RWPE2 (cell line): ENCODE measurements at regions not wholly inside any gene's neighbourhood (a gene's known extent, or its start where the extent isn't known, plus 50 kb on each side); places are given as distances from the start of the nearest gene placed in this dataset.

Experiments used
- ATAC-seq: fragments of 200-7000 bp; cut with Tn5 transposase; 3 replicates; pipeline ENCODE4 v1.9.1; 2021; ENCODE audit warnings: low read depth
- DNase-seq: peaks from one replicate; pipeline ENCODE4 v3.0.0-alpha.2; 2020; ENCODE audit warnings: low spot score
- H3K27ac ChIP-seq: fragments of 450-650 bp; 2 replicates; pipeline ENCODE4 v1.5.1; 2017; ENCODE audit warnings: mild to moderate bottlenecking; ENCODE audit not compliant: poor library complexity, severe bottlenecking
- H3K27me3 ChIP-seq: fragments of 250-450 bp; sonication (Bioruptor Pico); 2 replicates; pipeline ENCODE4 v1.5.1; 2021; ENCODE audit warnings: mild to moderate bottlenecking, moderate library complexity; ENCODE audit not compliant: insufficient read depth, poor library complexity, severe bottlenecking
- H3K36me3 ChIP-seq: fragments of 250-450 bp; sonication (Bioruptor Pico); 2 replicates; pipeline ENCODE4 v1.5.1; 2020; ENCODE audit warnings: low read depth, mild to moderate bottlenecking, moderate library complexity
- H3K4me1 ChIP-seq: fragments of 250-450 bp; sonication (Bioruptor Pico); 2 replicates; pipeline ENCODE4 v1.5.1; 2021; ENCODE audit warnings: mild to moderate bottlenecking, moderate library complexity; ENCODE audit not compliant: insufficient read depth, poor library complexity, severe bottlenecking
- H3K4me3 ChIP-seq: fragments of 250-450 bp; sonication (Bioruptor Pico); 2 replicates; pipeline ENCODE4 v1.5.1; 2021; ENCODE audit warnings: mild to moderate bottlenecking, moderate library complexity; ENCODE audit not compliant: severe bottlenecking
- H3K9me3 ChIP-seq: fragments of 250-450 bp; sonication (Bioruptor Pico); 2 replicates; pipeline ENCODE4 v1.5.1; 2021; ENCODE audit warnings: mild to moderate bottlenecking, moderate library complexity; ENCODE audit not compliant: severe bottlenecking
- TF ChIP-seq, protein P1 (sequence below): fragments of 450-650 bp; IDR thresholded peaks from one replicate; pipeline ENCODE4 v1.5.1; 2017; ENCODE audit warnings: mild to moderate bottlenecking, moderate library complexity; ENCODE audit not compliant: poor library complexity, severe bottlenecking

DNA sequence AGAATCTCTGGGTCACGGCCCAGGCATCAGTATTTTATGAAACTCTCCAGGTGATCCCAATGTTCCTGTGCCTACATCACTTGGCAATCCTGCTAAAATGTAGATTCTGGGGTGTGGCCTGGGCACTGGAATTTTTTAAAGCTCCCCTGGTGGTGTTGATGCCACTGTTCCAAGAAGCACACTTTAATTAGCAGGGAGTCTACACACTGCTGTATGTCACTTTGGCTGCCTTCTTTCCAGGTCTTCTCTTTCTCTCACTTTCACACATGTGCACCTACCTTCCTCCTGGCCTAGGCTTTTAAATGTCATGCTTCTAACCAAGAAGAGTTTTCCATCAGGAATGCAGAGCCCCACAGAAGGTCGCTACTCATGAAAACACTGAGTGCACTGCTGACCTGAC, 136.0 kb upstream of the ALDH1B1 start:
- TF ChIP-seq, protein P1, sequence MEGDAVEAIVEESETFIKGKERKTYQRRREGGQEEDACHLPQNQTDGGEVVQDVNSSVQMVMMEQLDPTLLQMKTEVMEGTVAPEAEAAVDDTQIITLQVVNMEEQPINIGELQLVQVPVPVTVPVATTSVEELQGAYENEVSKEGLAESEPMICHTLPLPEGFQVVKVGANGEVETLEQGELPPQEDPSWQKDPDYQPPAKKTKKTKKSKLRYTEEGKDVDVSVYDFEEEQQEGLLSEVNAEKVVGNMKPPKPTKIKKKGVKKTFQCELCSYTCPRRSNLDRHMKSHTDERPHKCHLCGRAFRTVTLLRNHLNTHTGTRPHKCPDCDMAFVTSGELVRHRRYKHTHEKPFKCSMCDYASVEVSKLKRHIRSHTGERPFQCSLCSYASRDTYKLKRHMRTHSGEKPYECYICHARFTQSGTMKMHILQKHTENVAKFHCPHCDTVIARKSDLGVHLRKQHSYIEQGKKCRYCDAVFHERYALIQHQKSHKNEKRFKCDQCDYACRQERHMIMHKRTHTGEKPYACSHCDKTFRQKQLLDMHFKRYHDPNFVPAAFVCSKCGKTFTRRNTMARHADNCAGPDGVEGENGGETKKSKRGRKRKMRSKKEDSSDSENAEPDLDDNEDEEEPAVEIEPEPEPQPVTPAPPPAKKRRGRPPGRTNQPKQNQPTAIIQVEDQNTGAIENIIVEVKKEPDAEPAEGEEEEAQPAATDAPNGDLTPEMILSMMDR = no peak
- Histone ChIP-seq H3K4me3 (no peak overlapping the region), H3K27me3 (no peaks in the 10 kb centered on the region), H3K27ac (no peak overlapping the region), H3K4me1 (no peaks in the 10 kb centered on the region), H3K36me3 (no peaks in the 10 kb centered on the region), H3K9me3 (no peaks in the 10 kb centered on the region)
- no peak for ATAC-seq
- no peak for DNase-seq

DNA sequence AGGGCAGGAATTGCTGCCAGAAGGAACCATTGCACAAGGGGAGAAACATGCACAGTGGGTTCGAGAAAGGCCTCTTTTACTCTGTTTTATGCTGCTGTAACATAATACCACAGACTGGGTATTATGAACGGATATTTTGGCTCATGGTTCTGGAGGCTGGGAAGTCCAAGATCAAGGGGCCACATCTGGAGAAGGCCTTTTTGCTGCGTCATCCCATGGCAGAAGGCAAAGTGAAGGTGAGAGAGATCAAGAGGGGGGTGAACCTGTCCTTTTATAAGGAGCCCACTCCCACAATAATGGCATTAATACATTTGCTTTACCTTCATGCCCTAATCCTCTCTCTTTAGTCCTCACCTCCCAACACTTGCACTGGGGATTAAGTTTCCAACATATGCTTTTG, 136.9 kb upstream of the ALDH1B1 start:
- Histone ChIP-seq H3K27ac (no peak overlapping the region), H3K4me3 (no peak overlapping the region), H3K27me3 (no peaks in the 10 kb centered on the region), H3K4me1 (no peaks in the 10 kb centered on the region), H3K9me3 (no peaks in the 10 kb centered on the region), H3K36me3 (no peaks in the 10 kb centered on the region)
- TF ChIP-seq, protein P1 = no peak
- ATAC-seq (no peak), DNase-seq (no peak)

DNA sequence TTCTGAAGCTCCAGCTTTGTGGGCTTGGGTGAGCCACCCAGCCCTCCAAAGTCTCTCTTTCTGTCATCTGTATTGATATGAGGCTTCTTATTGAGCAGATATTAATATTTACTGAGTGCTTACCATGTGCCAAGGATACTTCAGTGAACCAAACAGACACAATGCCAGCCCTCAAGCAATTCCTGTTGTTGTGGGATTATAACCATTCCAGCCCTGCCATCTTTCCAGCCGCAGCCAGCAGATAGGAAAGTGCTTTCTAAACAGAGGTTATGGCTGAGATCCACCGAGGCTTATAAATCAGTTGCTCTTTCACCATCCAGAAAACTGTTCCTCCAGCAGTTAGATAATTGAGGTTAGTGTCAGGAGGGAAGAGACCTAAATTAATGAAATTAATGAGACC, 137.7 kb upstream of the ALDH1B1 start:
- no peak for DNase-seq
- ATAC-seq = no peak

DNA sequence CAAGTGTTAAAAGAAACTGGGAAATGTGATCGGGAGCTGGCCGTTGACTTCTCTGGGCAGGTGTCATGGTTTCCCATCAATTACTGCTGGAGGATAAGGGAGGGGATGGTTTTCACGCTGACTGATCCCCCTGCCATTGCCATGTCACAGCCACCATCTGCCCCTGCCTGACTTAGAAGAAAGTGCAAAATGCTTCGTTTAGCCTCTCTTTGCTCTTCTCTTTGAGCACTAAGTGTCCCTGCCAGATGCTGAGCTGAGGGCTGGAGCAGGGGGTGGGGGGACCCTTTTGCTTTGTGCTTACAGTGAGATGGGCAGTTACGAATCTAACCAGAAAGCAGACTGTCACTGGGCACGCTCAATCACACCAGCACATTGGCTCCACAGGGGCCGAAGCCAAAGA, 138.4 kb upstream of the ALDH1B1 start:
- no peak for ATAC-seq
- no peaks in the 10 kb centered on the region for H3K4me1 ChIP-seq

More for the DNA sequence above, 137.7 kb upstream of the ALDH1B1 start:
- H3K27ac ChIP-seq = no peak overlapping the region
- H3K4me1 ChIP-seq = no peaks in the 10 kb centered on the region
- no peak overlapping the region for H3K4me3 ChIP-seq
- no peaks in the 10 kb centered on the region for H3K9me3 ChIP-seq
- H3K36me3 ChIP-seq = no peaks in the 10 kb centered on the region
- H3K27me3 ChIP-seq = no peaks in the 10 kb centered on the region
- TF ChIP-seq, protein P1 = no peak

DNA sequence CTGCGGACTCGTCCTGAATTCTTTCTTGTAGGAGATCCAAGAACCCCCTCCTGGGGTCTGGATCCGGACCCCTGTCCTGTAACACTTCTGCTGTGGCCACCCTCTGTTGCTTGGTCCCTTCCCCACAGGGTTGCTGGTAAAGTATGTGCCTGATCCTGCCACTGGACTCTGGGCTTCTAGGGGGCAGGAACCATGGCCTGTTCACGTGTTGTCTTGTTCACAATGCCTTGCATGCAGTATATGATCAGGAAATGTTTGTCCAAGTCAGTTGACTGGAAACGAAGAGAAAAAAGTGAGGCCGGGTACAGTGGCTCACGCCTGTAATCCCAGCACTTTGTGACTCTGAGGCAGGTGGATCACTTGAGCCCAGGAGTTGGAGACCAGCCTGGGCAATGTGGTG, 139.3 kb upstream of the ALDH1B1 start:
- Histone ChIP-seq H3K27ac (no peak overlapping the region), H3K4me3 (no peak overlapping the region), H3K4me1 (no peaks in the 10 kb centered on the region), H3K36me3 (no peaks in the 10 kb centered on the region), H3K9me3 (no peaks in the 10 kb centered on the region), H3K27me3 (no peaks in the 10 kb centered on the region)
- TF ChIP-seq, protein P1 = no peak
- no peak for ATAC-seq
- no peak for DNase-seq

More for the DNA sequence above, 138.4 kb upstream of the ALDH1B1 start:
- H3K4me3 ChIP-seq = no peak overlapping the region
- TF ChIP-seq, protein P1 = no peak
- DNase-seq = no peak
- H3K36me3 ChIP-seq = no peaks in the 10 kb centered on the region
- no peak overlapping the region for H3K27ac ChIP-seq
- H3K27me3 ChIP-seq = no peaks in the 10 kb centered on the region
- H3K9me3 ChIP-seq = no peaks in the 10 kb centered on the region
